GM18873 (cell line): ENCODE measurements at regions not wholly inside any gene's neighbourhood (a gene's known extent, or its start where the extent isn't known, plus 50 kb on each side); places are given as distances from the start of the nearest gene placed in this dataset.
"Not testable (repeated sequence)": the region's sequence is repeated elsewhere in the genome, so short reads cannot be mapped to it uniquely, and the experiment has no call there.

Experiments
- ATAC-seq: cut with Tn5 transposase; IDR thresholded peaks from one replicate; pipeline ENCODE4 v1.9.1; 2021; ENCODE audit warnings: mild to moderate bottlenecking, moderate library complexity, moderate number of reproducible peaks; ENCODE audit not compliant: unreplicated experiment, low FRiP score

- no peak for ATAC-seq
Observed at GRCh38 chr14:49250517-49250916, 335.7 kb downstream of the RPS29 start.

- no peak for ATAC-seq
Observed at GRCh38 chr14:49250109-49250508, 336.1 kb downstream of the RPS29 start.

DNA sequence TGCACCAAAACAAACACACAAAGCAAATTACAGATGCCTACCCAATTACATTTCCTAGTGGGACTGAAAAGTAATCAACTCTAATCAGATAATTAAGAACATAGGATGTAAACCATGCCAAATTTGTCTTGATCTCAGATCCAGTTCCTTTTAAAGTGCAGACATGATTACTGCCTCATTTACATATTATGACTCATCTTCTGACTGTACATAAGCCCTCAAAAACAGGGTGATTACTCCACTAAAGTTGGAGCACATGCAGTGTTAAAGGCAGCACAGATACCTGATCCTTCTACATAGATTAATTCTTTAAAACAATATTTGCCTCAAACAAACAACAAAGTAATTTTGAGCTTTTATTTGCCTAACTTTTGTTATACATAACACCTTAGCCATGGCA lies 337.2 kb downstream of the RPS29 start:
- ATAC-seq = no peak

DNA sequence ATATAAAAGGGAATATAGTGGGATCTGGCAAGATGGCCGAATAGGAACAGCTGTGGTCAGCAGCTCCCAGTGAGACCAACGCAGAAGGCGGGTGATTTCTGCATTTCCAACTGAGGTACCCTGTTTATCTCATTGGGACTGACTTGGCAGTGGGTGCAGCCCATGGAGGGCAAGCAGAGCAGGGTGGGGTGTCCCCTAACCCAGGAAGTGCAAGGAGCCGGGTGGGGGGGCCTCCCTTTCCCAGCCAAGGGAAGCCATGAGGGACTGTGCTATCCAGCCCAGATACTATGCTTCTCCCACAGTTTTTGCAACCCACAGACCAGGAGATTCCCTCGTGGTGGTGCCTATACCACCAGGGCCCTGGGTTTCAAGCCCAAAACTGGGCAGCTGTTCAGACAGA lies 342.4 kb downstream of the RPS29 start:
- not testable (repeated sequence) for ATAC-seq

- ATAC-seq = no peak
Observed at GRCh38 chr14:49240383-49240782, 345.8 kb downstream of the RPS29 start.

- no peak for ATAC-seq
Observed at GRCh38 chr14:49228552-49228951, 357.6 kb downstream of the RPS29 start.

DNA sequence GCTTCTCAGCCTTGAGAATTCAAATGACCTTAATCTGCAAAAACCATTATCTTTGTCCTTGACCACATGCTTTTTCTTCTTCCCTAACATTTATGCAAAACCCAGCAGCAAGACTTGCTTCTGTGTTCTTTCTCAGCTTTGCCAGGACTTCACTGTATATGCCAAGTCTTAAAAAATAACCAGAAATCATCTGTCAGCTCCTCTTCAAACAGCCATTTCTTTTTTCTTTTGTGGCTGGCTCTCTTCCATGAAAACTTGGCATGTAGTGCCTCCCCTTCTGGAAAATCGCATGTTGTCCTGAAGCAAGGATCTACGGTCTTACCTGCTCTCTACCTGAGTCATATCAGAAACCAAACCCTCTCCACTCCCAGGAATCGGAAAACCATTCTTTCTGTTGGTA lies 364.9 kb downstream of the RPS29 start:
- no peak for ATAC-seq

DNA sequence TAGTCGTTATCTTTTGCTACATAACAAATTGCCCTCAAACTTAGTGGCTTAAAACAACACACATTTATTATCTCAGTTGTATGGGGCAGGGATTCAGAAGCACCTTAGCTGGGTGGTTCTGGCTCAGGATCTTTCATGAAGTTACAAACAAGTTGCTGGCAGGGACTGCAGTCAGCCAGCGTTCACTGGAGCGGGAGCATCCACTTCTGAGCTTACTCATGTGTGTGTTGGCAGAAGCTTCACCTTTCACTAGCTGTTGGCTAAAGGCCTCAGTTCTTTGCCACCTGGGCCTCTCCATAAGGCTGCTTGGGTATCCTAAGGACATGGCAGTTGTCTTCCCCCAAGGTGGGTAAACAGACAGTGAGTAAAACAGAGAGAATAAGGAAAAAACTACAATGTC lies 365.7 kb downstream of the RPS29 start:
- no peak for ATAC-seq

GRCh38 chr14:49218436-49219092 lies 367.6 kb downstream of the RPS29 start:
- ATAC-seq = no peak

- no peak for ATAC-seq
Observed at GRCh38 chr14:49212721-49213120, 373.5 kb downstream of the RPS29 start.

- ATAC-seq = no peak
Observed at GRCh38 chr14:49209416-49209815, 376.8 kb downstream of the RPS29 start.

- ATAC-seq = no peak
Observed at GRCh38 chr14:49206828-49207227, 379.4 kb downstream of the RPS29 start.

DNA sequence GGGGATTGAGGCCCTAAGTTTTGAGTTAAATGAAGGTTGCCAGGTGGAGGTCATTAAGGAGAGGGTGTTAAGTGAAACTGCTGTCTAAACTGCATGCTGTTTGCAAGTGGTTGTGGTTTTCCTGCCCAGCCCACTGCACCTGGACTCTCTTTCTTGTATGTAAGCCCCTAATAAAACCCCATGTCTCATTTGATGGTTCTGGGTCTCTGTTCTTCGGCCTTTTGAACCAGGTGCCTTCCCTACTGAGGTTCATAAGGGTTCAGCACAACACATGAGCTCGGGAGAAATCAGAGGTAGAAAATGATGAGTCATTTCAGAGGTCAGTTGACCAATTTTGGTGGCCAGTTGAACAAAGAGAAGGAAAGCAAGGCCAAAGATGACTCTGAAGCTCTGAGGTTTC lies 382.5 kb downstream of the RPS29 start:
- ATAC-seq = no peak

DNA sequence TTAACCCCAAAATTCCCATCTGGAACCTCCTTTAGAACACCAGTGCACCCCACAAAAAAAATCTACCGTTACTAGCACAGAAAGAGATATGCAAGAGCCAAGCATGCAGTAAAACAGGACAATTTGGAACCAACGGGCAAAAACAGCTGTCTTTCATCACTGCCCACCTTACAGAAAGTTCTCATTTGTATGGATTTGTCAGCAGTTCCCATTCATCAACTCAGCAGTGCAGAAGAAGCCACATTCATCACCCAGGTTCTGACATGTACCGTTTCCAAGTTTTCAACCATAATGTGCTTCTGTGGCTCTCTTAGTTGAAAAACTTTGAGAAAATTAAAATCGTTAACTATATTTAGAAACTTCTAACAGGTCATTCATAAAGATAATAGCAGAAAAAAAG lies 387.0 kb downstream of the RPS29 start:
- ATAC-seq = no peak

GRCh38 chr14:49196327-49196726 lies 389.9 kb downstream of the RPS29 start:
- no peak for ATAC-seq

DNA sequence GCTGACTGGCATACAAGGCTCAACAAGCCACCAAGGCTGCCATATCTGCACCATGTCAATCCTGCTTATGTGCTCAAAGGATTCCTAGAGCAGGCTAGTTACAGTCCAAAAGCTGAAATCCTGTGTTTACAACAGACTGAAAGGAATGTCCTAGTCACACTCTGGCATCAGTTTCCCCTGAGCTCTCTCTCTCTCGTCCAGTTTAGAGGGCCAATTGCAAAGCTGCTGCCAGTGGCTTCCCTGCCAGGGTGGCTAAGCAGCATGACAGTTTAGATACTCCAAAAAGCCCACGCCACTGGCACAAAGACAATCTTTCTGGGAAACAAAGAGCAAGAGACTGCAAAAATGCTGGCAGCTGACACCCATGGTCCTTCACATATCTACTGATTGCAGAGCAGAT lies 392.1 kb downstream of the RPS29 start:
- ATAC-seq = no peak

- peak; percentile 94 for ATAC-seq
Observed at GRCh38 chr14:49193332-49194065, 392.7 kb downstream of the RPS29 start.

- ATAC-seq = no peak
Observed at GRCh38 chr14:49191380-49191779, 394.8 kb downstream of the RPS29 start.

GRCh38 chr14:49189375-49189774 lies 396.8 kb downstream of the RPS29 start:
- ATAC-seq = no peak

DNA sequence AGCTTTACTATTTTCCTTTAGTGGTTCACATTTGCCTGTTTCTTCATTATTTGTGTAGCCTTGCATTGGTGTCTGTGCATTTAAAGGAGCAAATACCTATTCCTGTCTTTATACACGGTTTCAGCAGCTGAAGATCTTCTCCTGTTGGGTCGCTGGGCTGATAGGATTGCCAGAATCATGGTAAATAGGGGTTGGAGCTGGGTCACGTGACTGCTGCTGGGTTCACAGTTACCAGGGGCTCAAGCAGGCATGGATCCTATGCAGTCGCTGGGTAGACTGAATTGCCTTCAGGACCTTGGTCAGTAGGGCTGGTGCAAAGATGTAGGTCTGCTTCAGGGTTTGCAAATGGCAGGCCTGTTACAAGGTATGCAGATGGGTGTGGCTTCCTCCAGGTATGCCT lies 398.4 kb downstream of the RPS29 start:
- no peak for ATAC-seq

GRCh38 chr14:49173765-49174373 lies 412.3 kb downstream of the RPS29 start:
- peak; percentile 98 for ATAC-seq

- ATAC-seq = no peak
Observed at GRCh38 chr14:49164074-49164473, 422.1 kb downstream of the RPS29 start.
